GM23248 (cell line): ENCODE measurements at regions not wholly inside any gene's neighbourhood (a gene's known extent, or its start where the extent isn't known, plus 50 kb on each side); places are given as distances from the start of the nearest gene placed in this dataset.

Experiments
- DNase-seq: peaks from one replicate; pipeline ENCODE4 v3.0.0-alpha.2; 2015
- H2AFZ ChIP-seq: fragments of 200-600 bp; sonication (generic); 2 replicates; pipeline ENCODE4 v1.6.1; 2016; ENCODE audit warnings: antibody characterized with exemption
- H3F3A ChIP-seq: fragments of 200-600 bp; sonication (generic); 2 replicates; pipeline ENCODE4 v1.6.1; 2016; ENCODE audit warnings: mild to moderate bottlenecking, antibody characterized with exemption, mixed run types; ENCODE audit not compliant: insufficient read depth
- H3K27ac ChIP-seq: fragments of 200-600 bp; sonication (generic); 2 replicates; pipeline ENCODE4 v1.5.1; 2016; ENCODE audit warnings: mild to moderate bottlenecking
- H3K27me3 ChIP-seq: fragments of 200-600 bp; sonication (generic); replicated peaks from 2 replicates; pipeline ENCODE4 v1.6.1; 2016; ENCODE audit warnings: mild to moderate bottlenecking; ENCODE audit not compliant: insufficient read depth
- H3K36me3 ChIP-seq: fragments of 200-600 bp; sonication (generic); 2 replicates; pipeline ENCODE4 v1.6.1; 2016; ENCODE audit warnings: low read depth, mild to moderate bottlenecking
- H3K4me1 ChIP-seq: fragments of 200-600 bp; sonication (generic); 2 replicates; pipeline ENCODE4 v1.6.1; 2016; ENCODE audit warnings: mild to moderate bottlenecking; ENCODE audit not compliant: insufficient read depth
- H3K4me2 ChIP-seq: fragments of 200-600 bp; sonication (generic); one replicate; pipeline ENCODE4 v1.6.1; 2016; ENCODE audit warnings: mild to moderate bottlenecking; ENCODE audit not compliant: unreplicated experiment
- H3K4me3 ChIP-seq: fragments of 200-600 bp; sonication (generic); 2 replicates; pipeline ENCODE4 v1.5.1; 2016; ENCODE audit warnings: mild to moderate bottlenecking
- H3K79me2 ChIP-seq: fragments of 200-600 bp; sonication (generic); 2 replicates; pipeline ENCODE4 v1.6.1; 2016; ENCODE audit warnings: mild to moderate bottlenecking; ENCODE audit not compliant: insufficient read depth
- H3K9ac ChIP-seq: fragments of 200-600 bp; sonication (generic); 2 replicates; pipeline ENCODE4 v1.6.1; 2016; ENCODE audit warnings: mild to moderate bottlenecking
- H3K9me2 ChIP-seq: fragments of 200-600 bp; sonication (generic); 2 replicates; pipeline ENCODE4 v1.6.1; 2016; ENCODE audit warnings: mixed run types, mild to moderate bottlenecking, moderate library complexity; ENCODE audit not compliant: insufficient read depth
- H3K9me3 ChIP-seq: fragments of 200-600 bp; sonication (generic); one replicate; pipeline ENCODE4 v1.6.1; 2017; ENCODE audit warnings: low read depth
- H4K20me1 ChIP-seq: fragments of 200-600 bp; sonication (generic); 2 replicates; pipeline ENCODE4 v1.6.0; 2016; ENCODE audit not compliant: insufficient read depth
- EZH2 ChIP-seq: fragments of 200-600 bp; sonication (generic); IDR thresholded peaks from 2 replicates; pipeline ENCODE4 v1.6.1; 2018; ENCODE audit warnings: antibody characterized with exemption, mild to moderate bottlenecking; ENCODE audit not compliant: insufficient read depth, poor library complexity, severe bottlenecking
- EZH2phosphoT487 ChIP-seq: fragments of 200-600 bp; sonication (generic); IDR thresholded peaks from 2 replicates; pipeline ENCODE4 v1.6.1; 2018; ENCODE audit warnings: antibody characterized with exemption, moderate library complexity, mild to moderate bottlenecking, low read depth; ENCODE audit not compliant: insufficient read depth
- WGBS, 2 experiments: methylation state at CpG; one replicate each; pipeline ENCODE4 v1.1.6; 2015 to 2017; ENCODE audit warnings: low lambda C conversion rate in 2 of 2, low coverage in 1 of 2; ENCODE audit errors: missing lambda C conversion rate in 2 of 2; 5-methylcytosine and 5-hydroxymethylcytosine counted together
- in situ Hi-C: fragments of 300-500 bp; cut with MboI; formaldehyde crosslinking; loops from 2 replicates; pipeline ENCODE4 v1.15.0; 2020

- Histone ChIP-seq H3K9ac (no peak overlapping the region), H3K4me1 (no peaks in the 10 kb centered on the region), H3K4me3 (no peak overlapping the region), H3K9me2 (no peaks in the 10 kb centered on the region), H3K27ac (no peak overlapping the region), H3K36me3 (no peaks in the 10 kb centered on the region), H3K9me3 (no peaks in the 10 kb centered on the region), H2AFZ (no peak overlapping the region), H3K79me2 (no peaks in the 10 kb centered on the region), H3F3A (no peaks in the 10 kb centered on the region), H3K4me2 (no peak overlapping the region), H3K27me3 (no peaks in the 10 kb centered on the region), H4K20me1 (no peaks in the 10 kb centered on the region)
- TF ChIP-seq EZH2 (no peak), EZH2phosphoT487 (no peak)
- in situ Hi-C loops: no loop called here
- no peak for DNase-seq
- WGBS, 2 experiments: 17 to 21% methylated on average over 1 of the region's 1 CpG
Measured at GRCh38 chr9:27765266-27766072, 192.2 kb upstream of the C9orf72 start.

- H3K9me2 ChIP-seq: no peaks in the 10 kb centered on the region
- no peak overlapping the region for H3K27ac ChIP-seq
- no peaks in the 10 kb centered on the region for H3K9me3 ChIP-seq
- H3K27me3 ChIP-seq: no peaks in the 10 kb centered on the region
- no peak overlapping the region for H2AFZ ChIP-seq
- WGBS, 2 experiments: 40 to 43% methylated on average over 3 of the region's 3 CpGs
- no peaks in the 10 kb centered on the region for H3F3A ChIP-seq
- H3K79me2 ChIP-seq: no peaks in the 10 kb centered on the region
- DNase-seq: no peak
- H3K9ac ChIP-seq: no peak overlapping the region
- H3K4me2 ChIP-seq: no peak overlapping the region
- in situ Hi-C loops: no loop called here
- H3K36me3 ChIP-seq: no peaks in the 10 kb centered on the region
- no peaks in the 10 kb centered on the region for H4K20me1 ChIP-seq
- H3K4me1 ChIP-seq: no peaks in the 10 kb centered on the region
- TF ChIP-seq EZH2phosphoT487 (no peak), EZH2 (no peak)
- H3K4me3 ChIP-seq: no peak overlapping the region
Measured at GRCh38 chr9:27766073-27766835, 193.0 kb upstream of the C9orf72 start.

- in situ Hi-C loops: no loop called here
- TF ChIP-seq EZH2phosphoT487 (no peak), EZH2 (no peak)
Measured at GRCh38 chr9:27768781-27769180, 195.5 kb upstream of the C9orf72 start.

GRCh38 chr9:27770541-27770940, 197.3 kb upstream of the C9orf72 start:
- Histone ChIP-seq H3K9me2 (no peaks in the 10 kb centered on the region), H3K4me1 (no peaks in the 10 kb centered on the region), H3K9ac (no peak overlapping the region), H3K4me3 (no peak overlapping the region), H4K20me1 (no peaks in the 10 kb centered on the region), H2AFZ (no peak overlapping the region), H3F3A (no peaks in the 10 kb centered on the region), H3K79me2 (no peaks in the 10 kb centered on the region), H3K4me2 (no peak overlapping the region), H3K9me3 (no peaks in the 10 kb centered on the region), H3K27me3 (no peaks in the 10 kb centered on the region), H3K27ac (no peak overlapping the region), H3K36me3 (no peaks in the 10 kb centered on the region)
- TF ChIP-seq EZH2phosphoT487 (no peak), EZH2 (no peak)
- in situ Hi-C loops: no loop called here
- DNase-seq: no peak
- WGBS, 2 experiments: 34 to 47% methylated on average over 5 of the region's 5 CpGs

More at GRCh38 chr9:27768781-27769180, 195.5 kb upstream of the C9orf72 start:
- Histone ChIP-seq H3K27ac (no peak overlapping the region), H3K4me1 (no peaks in the 10 kb centered on the region), H2AFZ (no peak overlapping the region), H3K9me2 (no peaks in the 10 kb centered on the region), H4K20me1 (no peaks in the 10 kb centered on the region), H3K9me3 (no peaks in the 10 kb centered on the region), H3K36me3 (no peaks in the 10 kb centered on the region), H3F3A (no peaks in the 10 kb centered on the region), H3K4me2 (no peak overlapping the region), H3K27me3 (no peaks in the 10 kb centered on the region), H3K4me3 (no peak overlapping the region), H3K79me2 (no peaks in the 10 kb centered on the region), H3K9ac (no peak overlapping the region)
- DNase-seq: no peak
- 36 to 43% methylated on average over 3 of the region's 3 CpGs for WGBS, 2 experiments
